GM21515 (cell line): ENCODE measurements at regions not wholly inside any gene's neighbourhood (a gene's known extent, or its start where the extent isn't known, plus 50 kb on each side); places are given as distances from the start of the nearest gene placed in this dataset.
"Not testable (repeated sequence)": the region's sequence is repeated elsewhere in the genome, so short reads cannot be mapped to it uniquely, and the experiment has no call there.

ENCODE experiments used
- ATAC-seq: cut with Tn5 transposase; IDR thresholded peaks from one replicate; pipeline ENCODE4 v1.9.1; 2021; ENCODE audit not compliant: unreplicated experiment

DNA sequence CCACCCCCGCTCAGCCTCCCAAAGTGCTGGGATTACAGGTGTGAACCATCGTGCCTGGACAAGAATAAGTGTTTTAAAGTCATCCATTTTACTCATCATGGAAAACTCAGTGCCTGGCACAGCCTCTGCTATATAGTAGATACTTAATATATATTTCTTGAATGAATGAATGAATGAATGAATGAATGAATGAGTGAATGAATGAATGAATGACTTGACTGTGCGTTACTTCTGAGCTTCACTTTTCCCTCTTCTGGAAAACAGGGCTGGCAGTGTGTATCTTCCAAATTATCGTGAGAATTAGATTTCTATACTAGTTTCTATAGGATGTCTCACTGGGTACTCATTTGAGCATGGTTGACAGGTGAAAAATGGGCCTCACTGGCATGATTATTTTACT lies 307.3 kb upstream of the ERCC4 start:
- ATAC-seq, result no peak

DNA sequence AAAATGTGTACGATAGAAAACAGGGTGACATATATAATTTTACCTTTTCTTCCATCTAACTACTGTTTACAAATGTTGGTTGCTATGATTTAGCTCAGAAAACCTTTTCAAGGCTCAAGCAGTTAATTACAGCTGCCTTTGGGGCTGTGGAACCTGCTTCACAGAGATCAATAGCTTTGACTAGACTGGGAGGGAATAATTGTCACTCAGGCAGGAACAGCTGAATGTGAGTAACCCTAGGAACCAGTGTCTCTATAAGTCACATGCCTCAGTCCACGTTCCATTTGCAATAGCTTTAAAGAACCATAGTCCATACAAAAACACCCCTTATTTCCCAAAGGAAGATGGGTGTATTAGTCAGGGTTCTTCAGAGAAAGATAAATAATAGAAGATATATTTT lies 306.8 kb upstream of the ERCC4 start:
- ATAC-seq, result no peak

DNA sequence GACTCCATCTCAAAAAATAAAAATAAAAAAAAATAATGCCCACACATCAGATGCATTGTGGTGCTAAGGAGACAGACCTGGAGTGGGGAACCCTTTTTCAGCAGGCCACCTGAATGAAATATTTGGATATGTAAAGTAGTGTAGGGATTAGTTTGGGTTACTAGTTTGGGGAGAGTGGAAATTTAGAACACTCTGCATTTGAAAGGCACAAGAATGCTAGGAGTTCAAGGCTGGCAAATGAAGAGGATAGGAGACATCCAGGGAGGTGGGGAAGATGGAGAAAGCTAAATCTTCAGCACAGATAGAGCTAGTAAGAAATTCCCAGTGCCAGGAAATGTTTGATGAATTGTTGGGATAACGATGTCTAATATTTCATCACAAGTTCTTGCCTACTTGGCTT lies 298.3 kb upstream of the ERCC4 start:
- no peak for ATAC-seq

DNA sequence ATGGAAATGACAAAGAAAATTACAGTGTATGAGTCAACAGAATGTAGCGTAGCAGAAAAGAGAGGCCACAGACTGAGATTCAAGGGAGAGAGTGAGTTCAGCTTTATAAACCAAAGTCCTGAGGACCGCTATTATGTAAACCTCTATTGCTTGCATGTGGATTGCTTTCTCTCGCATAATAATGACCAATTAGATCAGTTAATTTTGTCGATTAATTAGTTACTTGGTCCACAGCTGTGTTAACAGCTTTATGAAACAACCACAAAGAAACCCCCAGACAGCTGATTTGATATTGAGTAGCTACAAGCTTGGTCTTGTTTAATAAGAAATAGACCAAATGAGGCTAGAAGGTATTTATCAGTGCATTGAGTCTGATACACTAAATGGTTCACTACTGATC lies 291.8 kb upstream of the ERCC4 start:
- no peak for ATAC-seq

DNA sequence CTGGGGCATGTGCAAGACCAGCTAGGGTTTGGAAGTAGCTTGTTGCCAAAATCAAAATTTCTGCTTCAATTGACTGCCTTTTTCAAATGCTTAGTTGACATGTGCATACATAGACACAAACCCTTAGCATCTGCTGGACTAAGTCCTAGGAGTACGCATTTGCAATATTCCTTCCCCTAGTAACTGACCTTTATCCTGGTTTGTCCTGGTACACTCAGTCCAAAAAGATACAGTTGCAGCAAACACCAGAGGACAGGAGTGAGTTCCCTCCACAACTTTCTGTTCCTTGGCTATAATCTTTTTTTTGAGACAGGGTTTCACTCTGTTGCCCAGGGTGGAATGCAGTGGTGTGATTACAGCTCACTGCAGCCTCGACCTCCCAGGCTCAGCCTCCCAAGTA lies 290.2 kb upstream of the ERCC4 start:
- no peak for ATAC-seq

DNA sequence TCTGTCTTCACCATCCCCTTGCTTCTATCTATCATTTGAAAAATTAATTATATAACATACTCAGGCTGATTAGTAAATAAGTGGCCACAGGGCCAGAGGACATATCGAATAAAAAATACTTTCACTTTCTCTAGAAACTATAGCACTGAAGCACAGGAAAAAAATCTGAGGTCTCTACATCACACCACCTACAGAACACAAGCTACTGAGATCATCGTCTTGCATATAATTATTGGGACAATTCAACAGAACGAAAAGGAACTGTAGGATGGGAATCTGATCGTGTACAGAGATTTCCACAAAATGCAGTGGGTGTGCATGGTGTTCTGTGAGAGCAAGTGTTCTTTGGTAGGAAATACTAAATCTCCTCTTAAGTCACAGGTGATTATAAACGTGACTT lies 289.6 kb upstream of the ERCC4 start:
- ATAC-seq, result no peak

DNA sequence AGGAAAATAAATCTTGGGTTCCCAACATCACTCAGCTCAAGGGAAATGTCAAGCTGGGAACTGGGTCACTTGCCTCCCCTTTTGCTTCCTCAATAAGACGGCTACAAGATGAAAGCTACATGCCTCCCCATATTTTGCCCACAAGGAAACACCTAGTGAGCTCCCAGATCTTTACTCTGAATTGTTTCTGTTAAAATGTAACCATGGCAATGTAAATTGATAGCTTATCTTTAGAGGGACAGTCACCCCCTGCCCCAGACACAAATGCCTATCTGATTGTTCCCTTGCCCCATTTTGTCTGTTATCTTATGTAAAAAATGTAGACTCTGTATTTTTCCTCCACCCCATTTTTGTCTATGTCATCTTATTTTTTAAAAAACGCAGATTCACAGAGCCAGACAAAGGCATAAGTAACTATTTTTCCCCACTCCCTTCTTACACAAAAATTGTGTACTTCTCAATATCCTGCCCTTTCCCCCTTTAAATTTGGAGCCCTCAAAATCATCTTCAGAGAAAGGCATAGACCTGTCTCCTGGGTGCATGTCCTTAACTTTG lies 288.7 kb upstream of the ERCC4 start:
- no peak for ATAC-seq

DNA sequence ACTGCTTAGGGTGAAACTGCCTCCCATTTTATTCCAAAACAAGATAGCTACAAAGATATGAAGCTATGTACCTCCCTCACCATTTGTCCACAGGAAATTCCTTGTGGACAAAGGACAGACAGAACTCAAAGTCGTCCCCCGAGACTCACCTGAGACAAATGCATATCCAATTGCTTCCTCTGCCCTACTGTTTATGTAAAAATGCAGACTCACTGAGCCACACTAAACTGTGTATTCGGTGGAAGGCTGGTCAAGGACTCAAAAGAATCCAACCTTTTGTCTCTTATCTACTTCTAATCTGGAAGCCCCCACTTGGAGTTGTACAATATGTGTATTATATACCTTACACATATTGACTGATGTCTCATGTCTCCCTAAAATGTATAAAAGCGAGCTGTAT lies 288.0 kb upstream of the ERCC4 start:
- no peak for ATAC-seq

DNA sequence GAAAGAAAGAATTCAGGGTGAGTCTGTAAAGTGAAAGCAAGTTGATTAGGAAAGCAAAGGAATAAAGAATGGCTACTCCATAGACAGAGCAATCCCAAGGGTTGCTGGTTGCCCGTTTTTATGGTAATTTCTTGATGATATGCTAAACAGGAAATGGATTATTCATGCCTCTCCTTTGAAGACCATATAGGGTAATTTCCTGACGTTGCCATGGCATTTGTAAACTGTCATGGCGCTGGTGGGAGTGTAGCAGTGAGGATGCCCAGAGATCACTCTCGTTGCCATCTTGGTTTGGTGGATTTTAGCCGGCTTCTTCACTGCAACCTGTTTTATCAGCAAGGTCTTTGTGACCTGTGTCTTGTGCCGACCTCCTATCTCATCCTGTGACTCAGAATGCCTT lies 287.4 kb upstream of the ERCC4 start:
- not testable (repeated sequence) for ATAC-seq

DNA sequence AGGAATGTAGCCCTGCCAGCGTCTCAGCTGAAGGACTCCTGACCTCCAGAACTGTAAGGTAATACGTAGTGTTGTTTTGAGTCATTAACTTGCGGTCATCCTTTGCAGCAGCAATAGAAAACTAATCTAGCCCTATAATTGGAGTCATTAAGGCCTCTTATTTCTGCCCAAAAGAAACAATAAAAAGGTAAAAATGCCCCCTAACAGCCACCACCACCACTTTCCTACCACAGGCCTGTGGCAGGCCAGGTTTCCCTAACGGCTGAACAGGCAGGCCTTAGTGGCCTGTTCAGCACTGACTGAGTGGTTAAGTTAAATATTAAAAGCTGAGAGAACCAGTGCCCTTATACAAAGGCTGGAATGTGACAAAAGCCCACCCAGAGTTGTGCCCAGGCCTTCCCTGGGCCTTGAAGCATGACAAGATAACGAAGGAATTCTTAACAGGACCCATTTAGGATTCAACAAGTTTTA lies 286.5 kb upstream of the ERCC4 start:
- no peak for ATAC-seq

DNA sequence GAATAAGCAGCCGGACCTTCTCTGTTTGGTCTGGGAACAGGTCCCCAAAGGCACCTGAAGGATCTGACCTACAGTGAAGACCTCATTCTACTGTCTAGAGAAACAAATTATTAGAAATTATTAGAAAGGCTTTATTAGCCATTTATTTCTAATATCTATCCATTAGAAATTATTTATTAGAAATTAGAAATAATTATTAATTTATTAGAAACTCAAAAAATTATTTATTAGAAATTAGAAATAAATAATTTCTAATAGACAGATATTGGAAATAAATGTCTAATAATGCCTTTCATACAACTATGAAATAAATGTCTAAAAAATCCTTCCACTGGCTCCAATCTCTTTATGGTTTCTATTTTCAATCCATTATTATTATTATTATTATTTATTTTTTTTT lies 285.7 kb upstream of the ERCC4 start:
- no peak for ATAC-seq

DNA sequence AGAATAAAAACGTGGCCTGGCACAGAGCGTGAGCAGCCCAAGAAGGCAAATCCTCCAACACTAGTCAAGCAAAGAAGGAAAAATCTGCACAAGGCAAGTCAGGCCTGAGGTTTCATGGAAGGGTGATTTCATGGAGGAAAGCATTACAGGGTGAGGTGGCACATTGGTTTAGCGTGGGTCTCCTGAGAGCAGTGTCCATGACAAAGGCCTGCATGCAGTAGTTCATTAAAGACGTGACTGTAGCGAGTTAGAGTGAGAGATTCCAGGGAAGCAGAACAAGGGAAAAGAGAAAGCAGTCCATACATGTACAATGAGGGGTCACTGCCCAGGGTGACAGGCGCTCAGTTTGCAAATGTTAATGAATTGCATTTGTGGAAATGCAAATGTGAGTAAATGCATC lies 285.0 kb upstream of the ERCC4 start:
- no peak for ATAC-seq

DNA sequence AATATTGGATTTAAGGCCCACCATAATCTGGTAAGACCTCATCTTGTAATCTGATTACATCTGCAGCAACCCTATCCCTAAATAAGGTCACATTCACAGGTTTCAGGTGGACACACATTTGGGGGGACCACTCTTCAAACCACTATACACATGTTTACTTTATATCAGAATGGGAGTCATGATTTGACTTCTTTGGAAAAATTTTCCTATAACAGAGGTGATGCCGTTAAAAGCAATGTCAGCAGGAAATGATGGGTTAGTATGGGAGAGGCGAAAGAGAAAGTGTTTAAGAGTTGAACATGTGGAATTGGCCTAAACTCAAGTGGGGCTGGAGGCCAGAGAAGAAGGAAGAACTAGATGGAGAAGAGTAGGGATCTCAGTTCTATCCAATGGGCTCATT lies 281.7 kb upstream of the ERCC4 start:
- no peak for ATAC-seq

DNA sequence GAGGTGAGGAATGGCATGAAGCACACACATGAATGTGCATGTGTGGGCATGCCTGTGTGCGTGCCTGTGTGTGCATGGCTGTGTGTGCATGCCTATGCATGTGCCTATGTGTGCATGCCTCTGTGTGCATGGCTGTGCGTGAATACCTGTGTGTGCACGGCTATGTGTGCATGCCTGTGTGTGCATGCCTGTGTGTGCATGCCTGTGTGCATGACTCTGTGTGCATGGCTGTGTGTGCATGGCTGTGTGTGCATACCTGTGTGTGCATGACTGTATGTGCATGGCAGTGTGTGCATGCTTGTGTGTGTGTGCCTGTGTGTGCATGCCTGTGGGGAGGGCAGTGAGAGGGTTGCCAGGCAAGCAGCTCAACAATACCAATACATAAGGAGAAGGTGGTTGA lies 276.5 kb upstream of the ERCC4 start:
- no peak for ATAC-seq

DNA sequence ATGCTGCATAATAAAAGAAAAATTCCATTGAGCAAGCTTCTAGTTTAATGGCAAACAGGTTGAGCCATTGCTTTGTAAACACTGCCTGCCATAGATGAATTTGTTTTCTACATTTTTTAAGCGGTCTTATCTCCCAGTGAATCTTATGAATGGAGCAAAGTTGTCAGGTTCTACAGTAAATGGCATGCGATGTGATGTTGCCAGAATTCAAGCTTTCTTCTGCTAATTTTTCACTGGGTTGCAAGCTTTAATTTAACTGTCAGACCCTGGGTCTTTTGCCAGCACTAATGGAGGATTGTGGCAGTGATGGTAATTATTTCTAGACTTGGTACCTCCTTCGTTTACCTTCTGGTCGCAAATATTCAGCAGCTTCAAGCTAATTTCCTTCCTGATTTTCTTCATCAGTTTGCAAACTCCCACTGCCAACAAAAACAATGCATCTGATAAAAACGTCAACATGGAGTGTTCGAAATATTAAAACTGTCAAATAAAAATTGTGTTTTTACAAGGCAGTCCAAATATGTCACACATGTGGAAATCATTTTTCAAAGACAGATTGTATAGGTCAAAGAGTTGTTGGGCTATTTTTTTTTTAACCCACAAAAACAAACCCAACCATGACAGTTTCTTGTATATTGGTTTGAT lies 274.2 kb upstream of the ERCC4 start:
- ATAC-seq, result no peak

DNA sequence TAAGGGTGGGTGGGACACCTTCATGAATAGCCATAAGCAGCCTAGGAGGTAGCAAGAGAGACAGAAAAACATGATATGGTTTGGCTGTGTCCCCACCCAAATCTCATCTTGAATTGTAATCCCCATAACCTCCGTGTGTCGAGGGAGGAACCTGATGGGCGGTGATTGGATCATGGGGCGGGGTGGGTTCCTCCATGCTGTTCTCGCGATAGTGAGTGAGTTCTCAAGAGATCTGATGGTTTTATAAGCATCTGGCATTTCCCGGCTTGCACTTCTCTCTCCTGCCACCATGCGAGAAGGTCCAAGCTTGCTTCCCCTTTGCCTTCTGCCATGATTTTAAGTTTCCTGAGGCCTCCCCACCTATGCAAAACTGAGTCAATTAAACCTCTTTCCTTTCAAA lies 259.1 kb upstream of the ERCC4 start:
- no peak for ATAC-seq

DNA sequence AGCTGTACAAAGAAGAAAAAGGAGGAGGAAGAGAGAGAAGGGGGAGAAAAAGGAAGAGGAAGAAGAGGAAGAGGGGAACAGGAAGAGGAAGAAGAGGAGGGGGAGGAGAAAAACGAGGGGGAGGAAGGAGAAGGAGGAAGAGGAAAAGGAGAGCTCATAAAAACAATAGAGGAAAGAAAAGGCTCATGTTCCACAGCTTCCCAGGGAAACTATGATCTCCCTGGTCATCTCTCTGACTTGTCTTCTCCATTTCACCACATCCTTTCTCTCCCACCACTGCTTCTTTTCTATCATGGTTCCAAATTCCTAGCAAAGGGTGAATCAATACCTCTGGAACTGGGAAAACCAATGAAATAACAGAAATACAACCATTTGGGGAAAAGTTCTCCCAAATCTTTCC lies 254.1 kb upstream of the ERCC4 start:
- no peak for ATAC-seq

DNA sequence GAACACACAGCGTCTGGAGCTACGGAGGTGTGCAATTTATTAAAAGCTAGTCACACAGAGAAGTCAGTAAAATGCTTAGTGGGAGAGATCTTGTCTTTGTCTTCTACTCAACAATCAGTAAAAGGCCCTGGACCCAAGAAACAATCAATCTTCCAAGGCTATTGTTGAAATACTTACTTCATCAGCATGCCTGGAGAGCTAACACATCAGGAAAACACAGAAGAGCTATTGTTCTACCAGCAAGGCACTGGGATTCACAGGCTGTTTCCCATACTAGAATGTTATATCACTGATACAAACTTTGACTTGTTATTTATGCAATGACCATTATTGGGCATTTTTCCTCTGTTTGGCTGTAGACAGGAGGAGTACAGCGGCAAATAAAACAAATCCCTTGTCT lies 247.8 kb upstream of the ERCC4 start:
- ATAC-seq, result no peak

DNA sequence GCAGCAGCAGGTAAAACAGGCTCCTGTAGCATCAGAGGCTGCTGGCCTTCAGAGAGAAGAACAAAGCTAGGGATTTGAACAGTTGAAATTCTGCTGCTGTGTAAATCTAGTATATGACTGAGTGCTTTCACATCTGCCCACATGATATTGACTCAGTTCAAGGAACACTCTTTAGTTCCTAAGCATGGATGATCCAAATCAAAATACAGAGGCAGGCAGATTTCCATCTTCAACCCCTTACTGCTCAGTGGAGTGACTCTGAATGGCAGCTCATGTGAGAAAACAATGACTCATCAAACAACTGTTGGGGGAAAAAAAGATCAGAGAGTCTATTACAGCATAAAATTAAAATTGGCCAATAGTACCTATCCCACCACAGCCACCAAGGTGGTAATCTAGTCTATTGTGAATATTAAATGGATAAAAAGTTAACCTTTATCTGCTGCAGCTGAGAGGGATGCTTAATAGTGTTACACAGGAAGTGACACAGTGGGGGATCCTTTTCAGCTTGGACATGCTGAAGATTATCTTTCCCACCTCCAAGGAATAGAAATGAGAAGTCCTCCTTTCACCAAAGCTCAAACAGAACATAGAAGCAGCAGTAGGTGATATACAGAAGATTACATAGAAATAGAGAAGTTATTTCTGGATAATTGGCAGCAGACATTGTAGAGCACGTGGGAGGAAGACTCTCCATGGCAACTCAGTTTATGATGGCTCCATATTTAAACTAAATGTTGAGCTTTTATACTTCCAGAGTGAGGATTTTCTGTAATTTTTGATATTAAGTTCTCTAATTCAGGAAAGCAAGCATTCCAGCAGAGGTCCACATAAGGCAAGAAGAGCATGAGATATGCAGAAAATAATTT lies 239.7 kb upstream of the ERCC4 start:
- no peak for ATAC-seq

DNA sequence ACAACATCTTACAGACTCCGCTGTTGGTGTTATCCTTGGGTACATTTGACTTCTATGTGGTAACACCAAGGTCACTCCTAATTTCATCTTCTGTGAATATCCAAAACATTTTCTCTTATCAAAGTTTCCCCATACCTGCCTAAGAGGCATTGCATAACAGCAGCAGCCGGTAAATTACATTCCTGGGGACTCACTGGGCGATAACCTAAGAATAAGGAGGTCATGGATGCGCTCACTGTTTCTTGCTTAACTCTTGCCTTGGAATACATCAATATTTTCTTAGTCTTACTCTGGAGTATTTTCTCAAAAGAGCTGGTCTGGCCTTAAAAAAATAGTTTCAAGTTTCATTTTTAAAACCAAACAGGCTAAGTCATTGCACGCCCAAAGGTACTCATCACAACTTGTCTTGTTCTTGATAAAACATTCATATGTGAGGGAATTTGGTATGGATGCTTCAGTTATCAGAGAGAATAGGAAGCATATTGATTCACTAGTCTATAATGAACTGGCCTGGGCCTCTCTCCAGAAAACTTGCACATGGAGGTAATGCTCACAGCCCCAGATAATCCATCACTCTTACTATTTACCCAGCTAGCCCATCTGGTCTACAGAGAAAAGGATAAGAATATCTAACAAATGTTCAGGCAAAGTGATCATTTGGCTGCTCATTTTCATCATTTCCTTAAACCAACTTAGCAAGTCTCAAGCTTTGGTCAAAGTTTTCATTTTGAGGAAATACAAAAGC lies 235.0 kb upstream of the ERCC4 start:
- no peak for ATAC-seq

DNA sequence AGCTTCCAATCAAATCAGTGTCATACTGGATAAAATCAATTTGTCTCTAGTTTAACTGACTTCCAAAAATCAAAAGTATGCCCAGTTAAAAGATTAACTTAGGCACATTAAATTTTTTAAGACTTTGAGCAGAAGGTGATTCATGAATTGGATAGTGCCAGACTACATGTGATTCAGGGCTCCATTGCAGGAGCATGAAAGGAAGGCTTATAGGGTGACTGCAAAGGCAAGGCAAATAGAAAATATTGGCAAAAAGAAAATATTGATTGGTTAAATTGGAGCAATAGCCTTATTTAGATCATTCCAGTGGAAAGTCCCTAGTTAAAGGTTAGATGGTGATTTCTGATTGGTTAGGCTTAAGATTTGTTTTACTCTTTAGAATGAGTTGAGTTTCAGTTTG lies 223.9 kb upstream of the ERCC4 start:
- ATAC-seq, result no peak

DNA sequence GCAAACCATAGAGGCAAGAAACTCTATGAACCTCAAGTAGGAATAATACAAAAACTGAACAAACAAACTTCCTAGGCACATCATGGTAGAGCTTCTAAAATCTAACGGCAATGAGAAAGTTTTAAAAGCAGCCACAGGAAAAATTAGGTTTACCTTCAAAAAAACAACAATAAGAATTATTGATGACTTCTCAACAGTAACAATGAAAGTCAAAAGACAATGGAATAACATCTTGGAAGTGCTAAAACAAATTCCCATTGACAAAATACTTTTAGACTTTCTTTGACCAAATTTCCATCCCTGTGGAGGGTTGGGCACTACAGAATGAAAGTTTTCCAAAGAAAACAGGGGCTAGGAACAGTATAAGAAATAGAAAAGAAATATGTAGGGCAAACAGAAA lies 222.9 kb upstream of the ERCC4 start:
- no peak for ATAC-seq
